ENCODE measurements at regions not wholly inside any gene's neighbourhood (a gene's known extent, or its start where the extent isn't known, plus 50 kb on each side); places are given as distances from the start of the nearest gene placed in this dataset.
"Not testable (repeated sequence)": the region's sequence is repeated elsewhere in the genome, so short reads cannot be mapped to it uniquely, and the experiment has no call there.

GRCh38 chr1:68675336-68675735 is 178.5 kb upstream of the DEPDC1 start:
- no peak for DNase-seq

DNA sequence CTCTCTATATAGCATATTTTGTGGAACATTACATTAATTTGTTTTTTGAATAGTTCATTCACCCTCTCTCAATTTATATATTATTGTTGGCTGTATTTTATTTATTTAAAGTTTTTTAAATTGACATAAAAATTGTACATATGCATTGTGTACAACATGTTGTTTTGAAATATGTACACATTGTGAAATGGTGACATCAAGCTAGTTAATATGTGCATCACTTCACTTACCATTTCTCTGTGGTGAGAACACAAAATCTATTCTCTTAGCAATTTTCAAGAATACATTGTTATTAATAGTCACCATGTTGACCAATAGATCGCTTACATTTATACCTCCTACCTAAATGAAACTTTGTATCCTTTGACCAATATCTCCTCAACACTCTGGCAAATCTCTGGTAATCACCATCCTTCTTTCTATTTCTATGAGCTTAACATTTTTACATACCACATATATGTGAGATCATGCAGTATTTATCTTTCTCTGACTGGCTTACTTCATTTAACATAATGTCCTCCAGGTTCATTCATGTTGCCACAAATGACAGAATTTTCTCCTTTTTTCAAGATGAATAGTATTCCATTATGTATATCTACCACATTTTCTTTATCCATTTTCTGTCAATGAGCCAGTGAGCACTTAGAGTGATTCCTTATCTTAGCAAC is 180.9 kb upstream of the DEPDC1 start:
- DNase-seq, result no peak

DNA sequence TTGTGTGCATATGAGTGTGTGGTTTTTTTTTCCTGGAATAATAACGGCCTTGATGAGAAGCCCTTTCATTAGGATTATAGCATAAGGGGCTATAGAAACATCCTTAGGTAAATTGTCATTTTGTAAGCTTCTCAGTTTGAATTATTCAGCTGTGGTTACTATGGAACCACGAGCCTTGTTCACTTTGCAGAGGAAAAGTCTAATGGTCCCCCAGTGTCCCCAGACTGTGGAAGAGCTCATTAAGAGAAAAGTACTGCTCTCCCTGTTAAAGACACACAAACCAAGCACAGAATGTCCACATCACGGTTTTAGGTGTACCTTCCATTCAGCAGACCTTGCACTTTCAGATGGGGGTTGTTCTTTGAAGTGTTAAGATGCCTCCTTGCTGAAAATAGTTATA is 199.3 kb upstream of the DEPDC1 start:
- DNase-seq, result no peak

GRCh38 chr1:68703921-68704354 is 207.1 kb upstream of the DEPDC1 start:
- no peak for DNase-seq

DNA sequence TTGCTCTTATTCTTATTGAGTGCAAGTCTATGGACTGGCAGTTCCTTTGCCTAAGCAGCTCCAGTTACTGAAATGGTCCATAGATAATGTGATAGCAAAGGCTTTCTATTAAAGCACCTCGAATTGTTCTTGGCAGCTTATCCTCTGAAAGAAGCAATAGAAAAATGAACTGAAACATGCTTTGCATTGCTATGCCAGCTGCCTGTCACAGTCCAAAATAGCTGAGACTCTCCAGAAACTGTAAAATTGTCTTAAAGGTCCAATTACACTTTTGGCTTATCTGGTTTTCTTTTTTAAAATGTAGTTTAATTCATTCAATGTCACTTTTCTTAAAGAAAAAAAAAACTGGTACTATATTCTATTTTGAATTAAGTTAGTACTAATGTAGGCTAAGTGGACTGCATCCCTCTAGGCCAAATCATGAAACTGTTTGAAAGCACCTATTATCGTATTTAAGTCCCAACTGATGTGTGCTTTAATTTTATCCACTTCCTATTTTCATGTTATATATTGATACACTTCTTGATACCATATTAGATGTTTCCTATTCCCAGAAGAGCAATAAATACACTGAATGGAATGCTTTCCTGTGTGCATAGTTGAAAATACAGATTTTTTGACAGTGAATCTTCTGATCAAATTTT is 208.0 kb upstream of the DEPDC1 start:
- DNase-seq, result no peak

- DNase-seq, result no peak
Observed at GRCh38 chr1:68705466-68705865, 208.6 kb upstream of the DEPDC1 start.

GRCh38 chr1:68706639-68707317 is 209.9 kb upstream of the DEPDC1 start:
- DNase-seq, result no peak

- no peak for DNase-seq
Observed at GRCh38 chr1:68717330-68717729, 220.4 kb upstream of the DEPDC1 start.

- DNase-seq, result no peak
Observed at GRCh38 chr1:68720476-68720875, 223.6 kb upstream of the DEPDC1 start.

DNA sequence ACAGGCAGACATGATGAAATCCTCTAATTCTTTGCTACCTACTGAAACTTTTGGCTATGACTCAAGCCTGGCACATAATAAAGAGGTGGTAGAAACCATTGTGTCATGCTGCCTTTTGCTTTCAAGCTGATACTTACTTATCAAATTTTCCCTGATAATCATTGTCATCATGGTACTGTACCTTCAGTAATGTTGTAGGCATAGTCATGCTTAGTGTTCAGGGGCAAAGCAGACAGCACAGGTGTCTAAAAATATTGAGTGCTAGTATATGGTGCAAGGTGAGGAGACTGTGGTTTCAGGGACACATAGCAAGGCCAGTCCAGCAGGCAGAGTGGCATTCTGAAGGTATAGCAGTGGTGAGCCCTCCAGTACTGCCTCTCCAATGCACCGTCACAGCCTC is 226.9 kb upstream of the DEPDC1 start:
- DNase-seq, result no peak

DNA sequence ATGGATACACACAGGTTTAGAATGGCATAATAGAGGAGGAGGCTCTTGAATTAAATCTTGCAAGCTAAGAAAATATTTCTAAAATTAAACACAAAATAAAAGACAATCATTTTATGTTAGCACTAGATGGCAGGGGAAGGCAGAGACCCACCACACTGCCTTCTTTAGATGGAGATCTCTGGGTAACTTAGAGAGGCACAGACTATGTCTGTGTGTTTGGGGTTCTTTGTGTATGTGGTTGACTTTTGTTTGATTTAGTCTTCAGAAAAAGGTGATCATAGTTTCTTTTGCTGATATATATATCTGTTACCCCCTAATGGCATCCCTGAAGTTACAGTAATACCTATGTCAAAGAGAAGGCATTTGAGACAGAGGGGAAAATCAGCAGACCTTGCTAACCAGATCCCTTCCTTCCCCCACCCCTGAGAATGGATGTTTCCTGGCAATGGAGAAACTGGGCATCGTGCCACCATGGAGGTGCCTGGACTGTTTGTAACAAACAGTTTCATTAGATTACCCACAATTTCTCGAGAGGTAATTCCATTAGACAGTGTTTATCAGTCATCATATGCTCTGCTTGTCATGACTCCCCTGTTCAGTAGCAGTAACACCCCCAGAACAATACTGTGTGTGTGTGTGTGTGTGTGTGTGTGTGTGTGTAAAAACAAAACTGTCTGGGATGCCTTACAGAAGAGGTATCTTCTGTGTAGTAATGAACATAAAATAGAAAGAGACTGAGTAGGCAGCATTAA is 228.3 kb upstream of the DEPDC1 start:
- DNase-seq, result peak; percentile 50 to 79

DNA sequence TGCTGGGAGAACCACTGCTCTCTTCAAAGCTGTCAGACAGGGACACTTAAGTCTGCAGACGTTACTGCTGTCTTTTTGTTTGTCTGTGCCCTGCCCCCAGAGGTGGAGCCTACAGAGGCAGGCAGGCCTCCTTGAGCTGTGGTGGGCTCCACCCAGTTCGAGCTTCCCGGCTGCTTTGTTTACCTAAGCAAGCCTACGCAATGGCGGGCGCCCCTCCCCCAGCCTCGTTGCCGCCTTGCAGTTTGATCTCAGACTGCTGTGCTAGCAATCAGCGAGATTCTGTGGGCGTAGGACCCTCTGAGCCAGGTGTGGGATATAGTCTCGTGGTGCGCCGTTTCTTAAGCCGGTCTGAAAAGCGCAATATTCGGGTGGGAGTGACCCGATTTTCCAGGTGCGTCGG is 242.6 kb upstream of the DEPDC1 start:
- DNase-seq, result not testable (repeated sequence)

DNA sequence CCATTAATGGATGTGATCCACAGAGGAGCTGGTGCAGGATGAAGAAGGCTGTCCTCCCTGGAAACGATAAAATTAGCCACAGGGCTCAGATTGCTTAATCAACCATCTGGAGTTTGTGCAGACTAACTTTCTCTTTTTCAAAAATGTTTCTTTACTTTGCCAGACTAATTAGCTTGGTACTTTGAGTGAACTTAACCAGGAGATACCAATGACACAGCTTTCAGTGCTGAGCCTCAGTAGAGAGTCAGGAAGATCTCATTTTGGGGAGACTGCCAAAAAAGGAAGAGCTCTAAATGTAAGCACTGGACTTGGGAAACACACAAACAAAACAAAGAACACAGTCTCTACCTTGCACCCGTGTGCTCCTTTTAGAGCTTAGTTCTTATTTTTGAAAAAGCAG is 248.1 kb upstream of the DEPDC1 start:
- DNase-seq, result peak; percentile 88 to 91

DNA sequence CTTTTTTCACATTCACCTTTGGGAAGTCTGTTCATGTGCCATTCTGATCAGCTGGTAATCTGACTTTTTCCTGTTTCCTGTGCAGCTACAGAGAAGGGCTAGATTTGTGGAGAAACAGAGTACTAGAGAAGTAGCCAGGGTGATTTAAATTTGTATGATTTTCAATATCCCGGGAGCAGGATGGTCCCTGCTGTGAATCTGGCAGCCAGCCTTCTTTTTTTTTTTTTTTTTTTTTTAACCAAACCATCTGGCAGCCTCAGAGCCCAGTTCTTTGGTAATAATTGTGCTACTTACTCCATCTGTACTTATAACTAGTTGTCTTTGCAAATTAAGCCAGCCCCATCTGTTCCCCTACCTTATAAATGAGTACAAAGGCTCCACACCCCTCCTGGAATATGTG is 248.6 kb upstream of the DEPDC1 start:
- DNase-seq, result peak; percentile 88 to 93

DNA sequence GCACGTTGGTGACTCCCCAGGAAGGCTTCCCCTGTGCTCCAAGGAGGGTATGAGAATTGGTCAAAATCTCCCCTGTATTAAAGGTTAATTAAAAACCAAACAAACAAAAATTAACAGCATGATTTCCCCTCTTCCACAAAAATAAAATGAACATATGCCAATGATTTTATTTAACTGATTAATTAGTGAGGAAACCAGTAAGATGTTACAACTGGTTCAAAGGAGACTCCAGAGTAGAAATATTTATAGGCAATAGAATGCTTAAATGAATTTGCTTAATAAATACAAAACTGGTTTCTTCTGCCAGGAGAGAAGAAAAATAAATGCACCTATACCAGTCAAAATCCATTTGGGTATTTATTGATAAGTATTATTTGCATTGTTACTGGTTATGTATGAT is 249.5 kb upstream of the DEPDC1 start:
- DNase-seq, result peak in 1 of 2 experiments; percentile 13

DNA sequence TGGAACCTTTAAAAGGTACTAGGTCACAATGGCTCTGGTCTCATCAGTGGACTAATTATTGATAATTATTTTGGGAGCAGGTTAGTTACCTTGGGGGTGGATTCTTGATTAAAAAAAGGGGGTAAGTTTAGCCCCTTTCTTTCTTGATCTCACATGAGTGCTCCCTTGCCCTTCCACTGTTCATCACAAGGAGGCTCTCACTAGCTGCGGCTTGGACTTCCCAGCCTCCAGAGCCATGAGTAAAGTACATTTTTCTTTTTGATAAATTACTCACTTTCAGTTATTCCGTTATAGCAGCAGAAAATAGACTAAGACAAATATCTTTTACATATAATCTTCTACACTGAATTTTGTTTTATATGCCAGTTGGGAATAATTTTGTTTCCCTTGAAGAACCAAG is 254.8 kb upstream of the DEPDC1 start:
- DNase-seq, result no peak

GRCh38 chr1:68758666-68759209 is 261.9 kb upstream of the DEPDC1 start:
- no peak for DNase-seq

DNA sequence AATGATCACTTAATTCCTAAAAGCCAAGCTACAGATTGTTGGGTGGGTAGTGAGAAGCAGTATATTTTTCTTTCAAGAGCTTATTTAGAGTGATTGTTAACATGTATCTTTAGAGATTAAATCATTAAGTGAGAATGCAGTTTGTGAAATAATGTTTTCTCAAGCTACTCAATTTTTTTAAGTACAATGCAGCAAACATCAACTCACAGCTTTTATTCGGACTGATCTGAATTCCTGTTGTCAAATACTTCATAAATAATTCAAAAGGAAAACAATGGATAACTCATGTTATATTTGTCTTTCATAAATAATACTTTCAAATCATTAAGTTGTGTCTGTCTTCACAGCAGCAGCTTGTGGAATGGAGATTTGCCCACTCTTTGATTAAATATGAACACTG is 271.1 kb upstream of the DEPDC1 start:
- DNase-seq, result no peak

DNA sequence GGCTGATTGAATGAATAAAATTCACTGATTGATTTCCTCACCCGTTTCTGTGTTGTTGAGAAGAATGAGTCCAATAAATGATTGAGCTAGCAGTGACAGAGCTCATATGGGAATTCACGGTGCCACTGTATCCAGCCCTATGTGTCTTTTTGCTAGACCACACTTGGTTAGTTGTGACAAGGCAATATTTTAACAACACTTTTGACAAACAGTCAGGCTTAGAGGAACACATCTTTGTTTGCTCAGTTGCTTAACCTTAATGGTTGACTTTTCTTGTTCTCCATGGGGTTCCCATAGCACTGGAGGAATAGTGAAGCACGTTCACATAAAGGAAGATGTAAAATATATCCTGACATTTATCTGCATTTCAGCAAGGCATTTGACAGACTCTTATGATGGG is 273.9 kb upstream of the DEPDC1 start:
- DNase-seq, result no peak

DNA sequence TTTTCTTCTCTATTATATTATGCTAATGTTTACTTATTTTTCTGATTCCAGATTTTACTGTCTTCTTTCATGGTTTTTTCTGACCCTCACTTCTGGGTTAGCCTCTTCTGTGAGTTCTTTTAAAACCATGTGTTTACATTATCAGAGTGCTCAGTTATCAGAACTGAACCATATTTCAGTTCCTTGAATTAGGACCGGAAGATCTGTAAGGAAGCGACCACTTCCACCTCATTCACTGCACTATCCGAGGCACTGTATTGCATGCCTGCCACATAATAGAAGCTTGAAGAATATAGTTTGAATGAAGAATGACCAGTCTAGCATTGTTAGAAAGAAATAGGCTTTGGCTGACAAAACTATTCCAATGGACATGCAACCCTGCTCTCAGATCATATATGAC is 281.0 kb upstream of the DEPDC1 start:
- no peak for DNase-seq

- DNase-seq, result not testable (repeated sequence)
Observed at GRCh38 chr1:68779841-68780240, 283.0 kb upstream of the DEPDC1 start.

- no peak for DNase-seq
Observed at GRCh38 chr1:68780919-68781318, 284.0 kb upstream of the DEPDC1 start.

- DNase-seq, result no peak
Observed at GRCh38 chr1:68782890-68783289, 286.0 kb upstream of the DEPDC1 start.

All from NCI-H446 (cell line).